Activated CD4-positive, alpha-beta T cell treated with anti-CD3 and anti-CD28 coated beads, Interleukin-2, Interleukin-4, amounts not matched to agents 100 ng/mL and 50 ng/mL, durations not matched to agents 16 hours and 8 hours (primary cell): ENCODE measurements at regions not wholly inside any gene's neighbourhood (a gene's known extent, or its start where the extent isn't known, plus 50 kb on each side); places are given as distances from the start of the nearest gene placed in this dataset.

Experiments used
- DNase-seq: peaks from one replicate; pipeline ENCODE4 v3.0.0-alpha.2; 2020; ENCODE audit warnings: low spot score

DNA sequence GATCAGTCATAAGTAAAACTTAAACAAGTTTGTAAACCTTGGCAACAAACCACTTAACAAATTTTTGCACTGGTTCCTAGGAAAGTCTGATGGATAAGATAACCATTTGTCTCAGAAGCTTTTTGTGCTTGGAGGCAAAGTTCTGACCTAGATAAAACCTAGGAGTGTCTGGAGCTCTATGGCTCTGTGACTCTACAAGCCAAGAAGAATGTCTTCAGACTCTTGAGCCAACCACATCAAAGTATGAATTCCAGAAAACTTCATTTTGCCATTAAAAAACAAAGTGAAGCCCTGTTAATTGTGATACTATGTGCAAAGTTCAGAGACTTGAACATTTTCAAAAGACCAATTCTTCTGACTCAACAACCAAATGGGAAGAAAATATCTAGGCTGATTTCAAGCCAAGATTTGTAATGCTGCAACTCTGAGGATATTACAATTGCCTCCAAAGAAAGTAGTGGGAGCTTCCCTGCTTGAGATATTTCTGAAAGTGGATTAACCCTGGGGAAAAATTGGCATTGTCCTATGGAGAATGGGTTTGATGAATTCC lies 158.1 kb upstream of the FOXQ1 start:
- no peak for DNase-seq

DNA sequence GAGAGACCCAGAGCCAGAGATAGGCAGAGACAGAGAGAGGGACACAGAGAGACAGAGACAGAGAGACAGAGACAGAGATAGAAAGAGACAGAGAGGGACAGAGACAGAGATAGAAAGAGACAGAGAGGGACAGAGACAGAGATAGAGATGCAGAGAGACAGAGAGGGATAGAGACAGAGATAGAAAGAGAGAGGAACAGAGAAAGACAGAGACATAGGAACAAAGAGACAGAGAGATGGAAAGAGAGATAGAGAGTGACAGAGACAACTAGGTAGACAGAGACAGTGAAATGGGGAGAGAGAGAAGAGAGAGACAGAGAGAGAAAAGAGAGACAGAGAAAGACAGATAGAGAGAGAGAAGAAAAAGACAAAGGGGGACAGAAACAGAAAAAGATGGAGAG lies 165.4 kb upstream of the FOXQ1 start:
- DNase-seq: no peak

DNA sequence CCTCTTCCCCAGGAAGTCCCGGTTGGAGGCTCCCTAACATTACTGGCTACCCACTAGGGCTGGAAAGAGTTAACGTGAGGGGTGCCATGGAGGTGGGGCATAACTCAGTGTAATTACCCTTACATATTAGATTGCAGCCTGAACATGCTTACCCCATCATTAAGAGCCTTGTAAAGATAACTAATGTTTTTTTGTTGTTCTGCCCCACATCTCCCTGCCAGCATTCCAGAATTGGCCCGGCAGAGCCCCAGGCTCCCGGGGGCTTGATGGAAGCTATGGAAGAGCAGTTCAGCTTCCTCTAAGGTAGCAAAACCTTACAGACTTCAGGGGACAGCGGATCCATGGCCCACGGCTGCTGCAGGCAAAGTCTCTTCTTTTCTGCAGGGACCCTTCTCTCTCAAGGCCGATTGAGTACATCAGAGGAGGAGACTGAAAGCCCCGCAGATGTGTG lies 166.1 kb upstream of the FOXQ1 start:
- DNase-seq: no peak

DNA sequence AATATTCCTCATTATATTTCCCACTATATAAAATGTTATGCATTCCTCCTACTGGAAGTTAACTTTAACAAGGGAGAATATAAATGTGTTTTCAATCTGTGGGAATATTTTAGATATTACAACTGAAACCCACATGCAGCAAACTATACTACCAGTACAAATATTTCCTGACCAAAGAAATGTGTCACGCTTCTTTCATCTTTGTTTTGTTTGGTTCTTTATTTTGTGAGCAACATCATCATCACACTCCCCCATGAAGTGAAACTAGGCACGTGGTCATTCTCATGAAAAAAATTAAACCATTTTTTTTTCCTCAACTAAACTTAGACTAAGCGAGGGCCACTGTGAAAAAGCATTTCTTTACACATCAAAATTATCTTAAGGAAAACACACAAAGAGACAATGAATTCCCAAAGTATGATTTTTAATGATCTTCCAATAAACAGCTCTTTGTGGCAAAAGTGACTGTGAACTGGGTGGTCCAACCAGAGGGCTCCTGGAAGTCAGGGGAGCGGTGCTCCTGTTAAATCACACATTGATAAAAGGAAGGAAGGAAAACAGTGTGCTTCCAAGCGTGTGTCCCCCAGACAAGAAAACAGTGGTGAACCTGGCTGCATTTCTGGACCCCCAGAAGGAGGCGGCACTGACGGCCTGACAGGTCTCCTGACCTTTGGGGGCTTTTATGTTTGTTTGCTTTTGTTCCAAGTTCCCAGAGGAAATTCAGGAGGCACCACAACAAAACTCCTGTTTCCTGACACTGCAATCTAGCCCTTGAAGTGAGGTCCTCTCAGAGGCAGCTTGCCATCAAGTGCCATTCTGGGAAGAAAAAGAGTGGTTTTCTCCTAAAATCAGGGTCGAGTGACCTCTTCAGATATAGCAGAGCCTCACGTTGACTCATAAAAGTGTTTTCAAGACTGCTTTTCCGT lies 166.8 kb upstream of the FOXQ1 start:
- DNase-seq: no peak

DNA sequence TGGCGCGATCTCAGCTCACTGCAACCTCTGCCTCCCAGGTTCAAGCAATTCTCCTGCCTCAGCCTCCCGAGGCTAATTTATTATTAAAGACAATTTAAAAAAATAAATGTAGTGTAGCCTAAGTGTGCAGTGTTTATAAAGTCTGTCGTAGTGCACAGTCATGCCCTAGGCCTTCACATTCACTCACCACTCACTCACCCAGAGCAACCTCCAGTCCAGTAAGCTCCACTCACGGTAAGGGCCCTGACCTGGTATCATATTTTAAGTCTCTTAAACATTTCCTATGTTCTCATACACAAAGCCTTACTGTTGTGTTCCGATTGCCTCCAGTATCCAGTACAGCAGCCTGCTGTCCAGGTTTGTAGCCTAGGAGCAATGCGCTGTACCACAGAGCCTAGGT lies 168.2 kb upstream of the FOXQ1 start:
- no peak for DNase-seq

DNA sequence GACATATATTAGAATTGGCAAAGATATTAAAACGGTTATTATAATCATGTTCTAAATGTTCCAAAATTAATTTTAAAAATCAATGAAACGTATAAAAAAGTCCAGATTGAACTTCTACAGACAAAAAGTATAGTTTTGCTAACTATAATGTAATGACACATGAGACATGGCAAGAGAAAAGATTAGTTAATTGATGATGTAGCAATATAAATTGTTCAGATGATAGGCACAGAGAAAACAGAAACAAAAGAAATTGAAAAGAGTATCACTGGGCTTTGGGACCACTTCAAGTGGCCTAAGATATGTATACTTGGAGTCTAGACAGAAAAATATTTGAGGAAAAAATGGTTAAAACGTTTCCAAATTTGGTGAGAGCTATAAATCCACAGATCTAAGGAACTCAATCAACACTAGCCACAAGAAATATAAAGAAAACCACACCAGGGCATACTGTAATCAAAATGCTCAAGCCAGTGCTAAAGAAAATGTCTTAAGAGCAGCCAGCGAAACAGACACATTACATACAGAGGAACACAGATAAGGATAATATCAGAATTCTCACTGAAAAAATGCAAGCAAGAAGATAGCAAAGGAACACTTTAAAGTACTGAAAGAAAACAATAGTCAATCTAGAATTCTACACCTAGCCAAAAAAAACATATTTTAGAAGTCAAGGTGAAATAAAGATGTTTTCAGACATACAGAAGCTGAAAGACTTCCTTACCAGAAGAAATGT lies 172.6 kb upstream of the FOXQ1 start:
- no peak for DNase-seq

DNA sequence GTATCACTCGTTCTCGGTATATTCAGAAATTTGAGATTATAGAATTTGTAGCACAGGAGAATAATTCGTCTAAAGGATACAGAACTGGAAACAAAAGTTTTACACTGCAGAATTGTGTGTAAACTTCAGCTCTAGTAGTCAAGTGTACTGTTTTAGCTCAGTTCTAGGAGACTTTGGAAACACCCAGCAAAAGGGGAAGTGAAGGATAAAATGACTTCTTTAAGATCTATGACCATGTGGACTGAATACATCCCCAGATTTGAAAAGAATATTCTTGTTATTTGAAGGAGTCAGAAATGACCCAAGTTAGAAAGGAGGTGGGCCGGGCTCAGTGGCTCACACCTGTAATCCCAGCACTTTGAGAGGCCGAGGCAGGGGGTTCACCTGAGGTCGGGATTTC lies 174.0 kb upstream of the FOXQ1 start:
- no peak for DNase-seq

DNA sequence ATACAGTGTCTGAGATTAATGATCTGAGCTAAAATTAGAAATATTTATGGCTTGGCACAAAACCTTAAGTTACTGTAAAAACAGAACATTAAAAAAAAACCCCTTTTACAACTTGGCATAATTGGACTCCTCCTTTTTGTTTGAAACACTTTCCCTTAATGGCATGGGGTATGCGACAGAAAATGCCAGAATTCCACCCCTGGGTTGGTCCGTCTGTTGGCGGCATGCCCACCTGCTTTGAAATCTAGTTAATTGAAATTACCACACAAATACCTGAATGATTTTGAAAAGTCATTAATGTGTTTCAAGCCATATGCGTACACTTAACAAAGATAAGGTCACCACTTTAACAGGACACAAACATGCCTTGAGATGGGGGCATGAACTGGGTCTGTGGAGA lies 175.1 kb upstream of the FOXQ1 start:
- no peak for DNase-seq

DNA sequence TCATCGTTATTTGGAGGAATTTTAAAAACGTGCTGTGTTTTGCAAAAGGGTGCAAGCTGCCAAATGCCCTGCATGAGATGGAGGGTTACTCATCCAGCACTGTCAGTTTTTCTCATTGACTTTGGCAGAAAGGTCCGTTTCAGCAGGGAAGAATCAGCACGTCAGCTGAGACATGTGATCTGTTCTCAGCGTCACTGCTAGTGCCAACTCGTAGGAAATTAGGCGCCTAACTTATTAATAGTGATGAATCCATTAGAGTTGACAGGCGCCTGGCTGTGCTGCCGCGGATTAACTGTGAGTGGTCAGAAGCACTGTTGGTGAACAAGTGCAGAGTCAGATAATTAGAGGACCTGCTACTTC lies 175.5 kb upstream of the FOXQ1 start:
- DNase-seq: no peak

DNA sequence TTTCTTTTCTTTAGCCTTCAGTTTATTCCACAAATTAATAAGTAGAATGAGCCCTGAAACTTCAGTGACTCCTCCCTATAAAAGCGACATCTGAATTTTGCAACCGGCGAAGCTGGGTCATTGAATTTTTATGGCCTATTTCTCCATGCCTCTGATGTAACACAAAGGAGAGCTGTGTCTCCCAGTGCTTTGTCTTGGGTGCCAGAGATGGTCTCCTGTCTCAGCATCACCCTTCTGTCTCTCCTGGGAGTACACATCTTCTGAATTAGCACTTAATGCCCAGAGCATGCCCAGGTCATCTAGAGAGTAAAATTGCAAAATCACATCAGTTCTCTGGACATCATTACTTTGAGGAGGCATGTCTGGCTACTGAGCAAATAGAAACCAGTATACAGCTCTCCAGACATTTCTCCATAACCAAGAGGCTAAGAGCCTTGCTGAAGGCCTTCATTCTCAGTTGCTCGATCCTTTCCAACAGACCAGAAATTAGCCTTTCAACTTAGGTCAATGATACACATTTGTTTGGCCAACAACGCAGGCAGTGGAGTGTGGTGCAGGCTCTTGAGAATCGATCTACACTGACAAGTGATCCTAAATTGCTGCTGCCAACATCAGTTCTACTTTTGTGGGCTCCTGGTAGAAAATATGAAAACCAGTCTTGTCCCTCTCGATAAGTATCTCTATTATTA lies 176.0 kb upstream of the FOXQ1 start:
- no peak for DNase-seq

DNA sequence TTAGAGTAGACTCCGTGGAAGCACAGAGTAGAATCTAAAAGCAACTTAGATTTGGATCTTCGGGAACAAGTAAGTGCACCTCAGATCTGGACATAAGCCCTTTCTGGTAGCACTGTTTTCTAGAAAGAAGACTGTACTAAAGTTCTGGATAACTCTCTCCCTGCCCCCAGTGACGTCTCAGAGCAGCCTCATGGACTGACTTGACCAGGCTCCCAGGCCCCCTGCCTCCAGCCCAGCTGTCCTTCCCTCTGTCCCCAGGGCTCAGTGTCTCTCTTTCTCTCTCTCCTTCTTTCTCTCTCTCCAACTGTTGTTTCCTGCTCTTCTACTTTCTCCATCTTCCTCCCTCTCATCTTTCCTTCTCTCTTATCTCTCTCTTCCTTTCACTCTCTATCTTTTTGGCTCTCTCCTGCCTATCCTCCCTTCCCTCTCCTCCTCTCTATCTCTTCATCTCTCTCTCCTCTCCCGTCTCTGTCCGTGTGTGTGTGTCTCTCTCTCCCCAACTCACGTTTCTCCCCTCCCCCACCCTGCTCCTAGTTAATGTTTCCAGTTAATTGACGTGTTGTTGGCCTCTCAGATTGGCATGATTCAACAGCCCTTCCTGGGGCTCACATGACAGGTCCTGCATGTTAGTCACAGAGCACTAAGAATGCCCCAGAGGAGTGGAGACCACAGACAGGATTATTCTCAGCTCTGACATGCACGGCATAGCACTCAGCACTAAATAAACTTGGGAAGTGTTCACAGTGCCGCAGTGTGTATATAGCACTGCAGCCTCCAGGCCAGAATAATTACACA lies 180.4 kb upstream of the FOXQ1 start:
- no peak for DNase-seq

DNA sequence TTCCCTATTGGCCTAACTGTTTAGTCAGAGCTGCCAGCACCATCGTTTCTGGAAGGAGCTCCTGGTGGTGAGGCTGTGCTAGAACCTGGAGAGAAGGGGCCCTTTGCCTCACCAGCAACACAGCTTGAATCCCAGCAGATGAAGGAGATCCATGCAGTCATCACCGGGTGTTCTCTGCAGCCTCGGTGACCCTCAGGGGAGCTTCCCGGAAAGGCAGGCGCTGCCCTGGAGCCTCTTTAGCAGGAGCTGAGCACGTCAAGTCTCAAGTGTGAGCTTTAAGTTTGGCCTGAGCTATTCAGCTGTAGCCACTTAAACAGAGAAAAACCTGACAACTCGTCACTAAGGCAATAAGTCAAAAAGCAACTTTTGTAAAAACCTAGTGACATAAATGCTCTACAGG lies 181.2 kb upstream of the FOXQ1 start:
- DNase-seq: no peak

DNA sequence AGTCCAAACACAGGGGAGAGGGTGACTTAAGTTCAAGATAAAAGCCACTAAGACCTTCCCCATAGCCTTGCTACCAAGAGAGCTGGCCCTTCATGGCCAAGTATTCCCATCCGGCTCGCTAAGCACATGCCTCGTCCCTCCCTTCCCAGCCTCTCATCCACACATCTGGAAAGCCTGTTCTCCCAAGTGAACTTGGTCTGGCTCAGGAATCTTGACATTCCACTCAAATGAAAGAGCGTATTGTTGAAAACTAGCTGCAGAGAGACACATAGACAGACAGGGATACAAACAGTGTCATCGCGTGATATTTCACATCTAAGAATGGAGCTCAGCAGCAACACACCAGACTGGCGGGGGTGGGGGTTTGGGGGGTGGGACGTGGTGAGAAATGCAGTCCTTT lies 182.8 kb upstream of the FOXQ1 start:
- no peak for DNase-seq

DNA sequence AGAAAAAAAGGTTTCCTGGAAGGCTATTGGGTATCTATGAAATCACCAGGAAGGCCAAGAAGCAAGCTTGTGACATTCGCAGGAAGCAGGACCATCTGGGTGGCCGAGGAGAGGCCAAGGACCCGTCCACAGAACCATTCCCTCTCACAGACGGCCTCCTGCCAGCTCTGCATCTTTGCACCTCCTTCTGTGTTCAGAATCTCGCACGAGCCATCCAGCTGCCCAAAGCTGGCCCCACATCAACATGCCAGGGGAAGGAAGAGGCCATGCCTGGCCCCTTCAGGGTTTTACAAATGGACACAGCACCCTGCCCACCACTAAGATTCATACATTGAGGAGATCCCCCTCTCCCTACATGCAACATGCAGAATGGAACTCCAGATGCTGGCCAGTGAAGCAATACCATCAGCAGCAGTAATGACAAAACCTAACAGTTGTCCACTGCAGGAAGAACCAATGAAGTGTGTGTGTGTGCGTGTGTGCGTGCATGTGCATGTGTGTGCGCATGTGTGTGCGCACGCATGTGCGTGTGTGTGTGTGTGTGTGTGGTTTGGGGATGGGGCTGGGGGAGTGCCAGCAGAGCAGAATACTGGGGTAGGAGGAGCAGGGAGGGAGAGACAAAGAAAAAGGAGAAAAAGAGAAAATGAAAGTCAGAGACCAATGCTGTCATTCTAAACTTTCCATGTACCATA lies 184.2 kb upstream of the FOXQ1 start:
- no peak for DNase-seq

DNA sequence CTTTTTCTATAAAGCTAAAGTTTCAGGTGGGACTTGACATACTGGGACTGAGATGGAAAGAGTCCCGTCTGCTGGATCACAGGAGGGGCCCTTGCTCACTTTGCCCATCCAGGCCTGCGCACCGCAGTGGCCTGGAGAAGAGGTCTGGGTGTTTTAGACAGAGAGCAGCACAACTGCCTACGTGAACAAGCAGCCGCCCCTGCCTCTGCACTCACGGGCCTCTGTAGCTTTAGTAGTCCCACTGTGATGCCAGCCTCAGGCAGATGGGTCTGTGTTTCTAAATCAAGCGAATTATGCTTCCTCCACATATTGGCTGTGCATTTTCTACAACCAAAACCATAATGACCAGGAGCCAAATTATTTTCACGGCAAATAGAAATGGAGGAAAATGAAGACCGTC lies 184.8 kb upstream of the FOXQ1 start:
- DNase-seq: no peak

DNA sequence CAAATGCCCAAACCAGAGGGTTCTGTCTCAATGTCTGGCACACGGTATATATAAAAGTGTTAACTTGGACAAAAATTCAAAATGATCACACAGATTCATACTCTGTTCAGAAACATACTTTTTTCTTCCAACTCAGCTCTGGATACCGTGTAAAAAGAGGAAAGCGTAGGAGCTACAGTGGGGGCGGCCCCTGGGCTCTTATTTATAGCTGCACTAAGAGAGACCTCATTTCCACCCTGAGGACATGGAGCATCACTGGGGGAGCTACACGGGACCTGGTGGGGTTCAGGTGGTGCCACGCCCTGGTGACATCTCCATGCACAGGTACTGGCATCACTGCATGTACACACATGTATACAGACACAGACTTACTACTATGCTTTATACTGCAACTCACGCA lies 185.9 kb upstream of the FOXQ1 start:
- no peak for DNase-seq

DNA sequence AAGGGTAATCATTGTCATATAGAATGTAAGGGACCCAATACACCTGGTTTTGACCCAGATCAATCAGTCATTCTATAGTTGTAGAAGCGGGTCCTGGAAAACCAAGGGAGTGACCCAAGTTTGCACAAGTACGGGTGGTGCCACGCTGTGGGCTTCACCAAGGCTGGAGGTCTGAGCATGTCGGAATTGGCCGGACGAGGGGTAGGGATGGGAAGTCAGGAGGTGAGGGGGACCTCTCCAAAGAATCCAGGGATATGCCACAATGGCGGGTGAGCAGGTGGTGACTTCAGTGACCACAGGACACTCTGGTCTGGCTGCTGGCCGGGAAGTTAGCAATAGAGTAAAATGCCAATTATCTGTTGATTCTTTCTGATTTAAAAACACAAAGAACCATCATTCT lies 186.6 kb upstream of the FOXQ1 start:
- DNase-seq: no peak

DNA sequence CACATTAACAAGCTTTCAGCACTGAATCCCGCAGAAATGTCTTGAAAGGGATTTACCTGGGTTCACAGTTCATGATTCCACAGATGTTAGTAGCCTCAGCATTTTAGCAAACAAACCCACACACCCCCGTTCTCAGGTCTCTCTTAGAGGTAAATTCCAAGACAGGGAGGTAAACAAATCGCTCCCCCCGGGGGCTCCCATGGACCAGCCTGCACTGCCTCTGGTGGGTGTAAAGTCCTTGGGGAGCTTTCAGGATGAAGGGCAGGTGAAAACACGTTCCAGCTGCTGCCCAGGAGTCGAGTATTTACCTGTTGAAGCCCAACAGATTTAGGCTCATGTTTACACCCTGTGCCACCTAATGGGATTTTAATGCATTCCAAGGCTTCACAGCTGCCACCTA lies 187.0 kb upstream of the FOXQ1 start:
- DNase-seq: no peak

DNA sequence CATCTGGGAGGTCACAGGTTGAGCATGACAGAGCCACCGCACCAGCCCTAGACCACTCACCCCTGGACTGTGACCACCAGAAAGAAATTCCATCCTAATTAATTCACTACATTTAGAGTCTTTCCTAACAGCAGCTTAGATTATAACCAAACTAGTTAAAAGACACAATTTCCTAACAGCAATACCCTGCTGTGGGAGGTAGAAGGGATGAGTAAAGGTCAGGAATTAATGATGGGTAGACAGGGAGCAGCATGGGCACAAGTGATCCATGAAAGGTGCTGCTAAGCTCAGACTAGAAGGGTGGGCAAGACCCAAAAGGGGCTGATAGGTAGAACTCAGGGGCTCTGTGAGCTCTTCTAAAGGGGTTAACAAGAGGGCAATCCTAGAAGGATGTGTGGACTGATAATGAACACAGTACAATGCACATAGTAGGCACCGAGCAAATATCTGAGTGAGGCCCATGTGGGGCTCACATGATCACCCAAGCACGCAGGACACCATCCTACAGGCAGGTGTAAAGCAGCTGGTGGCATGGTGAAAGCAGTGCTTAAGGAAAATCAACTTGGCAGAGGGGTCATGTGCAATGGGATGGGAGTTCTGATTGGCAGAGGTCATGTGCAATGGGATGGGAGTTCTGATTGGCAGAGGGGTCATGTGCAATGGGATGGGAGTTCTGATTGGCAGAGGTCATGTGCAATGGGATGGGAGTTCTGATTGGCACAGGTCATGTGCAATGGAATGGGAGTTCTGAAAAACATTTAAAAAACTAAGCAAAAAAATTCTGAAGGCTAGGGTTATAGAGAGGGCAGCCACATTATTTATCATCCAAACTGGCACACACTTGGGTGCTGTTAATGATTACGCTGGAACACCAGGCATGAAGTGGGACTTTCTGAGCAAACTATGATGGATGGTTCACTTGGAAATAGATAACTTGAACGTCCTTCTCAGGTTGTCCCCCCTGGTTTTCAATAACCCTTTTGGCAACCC lies 188.2 kb upstream of the FOXQ1 start:
- DNase-seq: no peak

DNA sequence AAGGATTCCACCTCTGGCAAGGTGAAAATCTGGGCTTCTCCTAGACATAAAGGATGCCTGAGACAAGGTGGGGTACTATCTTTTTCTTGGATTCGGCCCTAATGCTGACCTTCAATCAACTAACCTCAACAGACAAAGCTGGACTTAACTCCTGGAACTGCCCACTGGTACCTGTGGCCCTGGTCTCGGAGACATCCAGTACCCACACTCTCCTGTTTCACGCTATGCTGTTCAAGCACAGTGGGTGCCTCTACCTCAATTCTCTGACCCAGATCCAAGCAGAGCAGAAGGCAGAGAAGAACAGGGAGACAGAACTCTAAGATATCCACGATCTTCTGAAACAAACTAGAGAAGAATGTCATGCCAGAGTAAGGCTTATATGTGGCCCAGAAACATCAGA lies 189.8 kb upstream of the FOXQ1 start:
- DNase-seq: no peak
